GM12878 (cell line): ENCODE measurements at regions not wholly inside any gene's neighbourhood (a gene's known extent, or its start where the extent isn't known, plus 50 kb on each side); places are given as distances from the start of the nearest gene placed in this dataset.

ENCODE experiments used
- FOXM1 ChIP-seq: IDR thresholded peaks from 2 replicates; pipeline ENCODE4 v1.6.1; 2012; ENCODE audit warnings: low read depth, mild to moderate bottlenecking, inconsistent platforms, low read length, moderate library complexity
- IKZF2 ChIP-seq, 2 experiments: fragments of 450-650 bp; IDR thresholded peaks; 2 replicates each; pipeline ENCODE4 v1.6.1; 2017; ENCODE audit warnings: mild to moderate bottlenecking in 2 of 2, moderate library complexity in 2 of 2
- MEF2A ChIP-seq: IDR thresholded peaks from 2 replicates; pipeline ENCODE4 v1.6.1; 2011; ENCODE audit warnings: low read depth, mild to moderate bottlenecking, low read length, moderate library complexity; ENCODE audit not compliant: insufficient read depth
- NKRF ChIP-seq: fragments of 450-650 bp; conservative IDR thresholded peaks from 2 replicates; pipeline ENCODE4 v1.6.1; 2017; ENCODE audit warnings: mild to moderate bottlenecking, moderate library complexity
- NRF1 ChIP-seq: conservative IDR thresholded peaks from 2 replicates; pipeline ENCODE4 v1.6.1; 2011; ENCODE audit warnings: mild to moderate bottlenecking, low read depth, low read length, improper control_type of control experiment
- PBX3 ChIP-seq: IDR thresholded peaks from 2 replicates; pipeline ENCODE4 v1.6.1; 2011; ENCODE audit warnings: mild to moderate bottlenecking, low read depth, low read length, moderate library complexity; ENCODE audit not compliant: insufficient replicate concordance
- STAT1 ChIP-seq: fragments of 450-650 bp; conservative IDR thresholded peaks from 2 replicates; pipeline ENCODE4 v1.6.1; 2014; ENCODE audit warnings: antibody characterized with exemption, mild to moderate bottlenecking
- TAF1 ChIP-seq: IDR thresholded peaks from 2 replicates; pipeline ENCODE4 v1.6.1; 2011; ENCODE audit warnings: mild to moderate bottlenecking, low read depth, low read length, borderline replicate concordance
- TF ChIP-seq, protein P1 (sequence below): IDR thresholded peaks from 2 replicates; pipeline ENCODE4 v1.6.1; 2011; ENCODE audit warnings: borderline replicate concordance, low read depth, mild to moderate bottlenecking, moderate library complexity, mixed read lengths, low read length; ENCODE audit not compliant: insufficient read depth; ENCODE audit errors: extremely low read length

- TF ChIP-seq FOXM1 = no peak
- no peak for TF ChIP-seq NRF1
- TF ChIP-seq, protein P1, sequence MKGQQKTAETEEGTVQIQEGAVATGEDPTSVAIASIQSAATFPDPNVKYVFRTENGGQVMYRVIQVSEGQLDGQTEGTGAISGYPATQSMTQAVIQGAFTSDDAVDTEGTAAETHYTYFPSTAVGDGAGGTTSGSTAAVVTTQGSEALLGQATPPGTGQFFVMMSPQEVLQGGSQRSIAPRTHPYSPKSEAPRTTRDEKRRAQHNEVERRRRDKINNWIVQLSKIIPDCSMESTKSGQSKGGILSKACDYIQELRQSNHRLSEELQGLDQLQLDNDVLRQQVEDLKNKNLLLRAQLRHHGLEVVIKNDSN = no peak
- TF ChIP-seq STAT1 = no peak
- no peak for TF ChIP-seq NKRF
- no peak for TF ChIP-seq IKZF2 (IDR thresholded peaks at IDR 0.05)
- TF ChIP-seq TAF1 = no peak
- TF ChIP-seq PBX3 = no peak
- no peak for TF ChIP-seq MEF2A
Observed at GRCh38 chr18:2303517-2304238, 267.6 kb downstream of the METTL4 start (continued).
